MM.1S (cell line): ENCODE measurements at regions not wholly inside any gene's neighbourhood (a gene's known extent, or its start where the extent isn't known, plus 50 kb on each side); places are given as distances from the start of the nearest gene placed in this dataset.

Experiments used
- CTCF ChIP-seq: fragments of 300-600 bp; sonication (generic); IDR thresholded peaks from 2 replicates; pipeline ENCODE4 v1.5.1; 2016; ENCODE audit warnings: antibody characterized with exemption, low read length, mixed read lengths
- EZH2 ChIP-seq: fragments of 300-600 bp; sonication (generic); optimal IDR thresholded peaks from 2 replicates; pipeline ENCODE3; 2017; ENCODE audit warnings: low read depth, mild to moderate bottlenecking, antibody characterized with exemption, low read length, mixed read lengths
- EZH2phosphoT487 ChIP-seq: fragments of 300-600 bp; sonication (generic); IDR thresholded peaks from 2 replicates; pipeline ENCODE4 v1.6.1; 2018; ENCODE audit warnings: antibody characterized with exemption, low read length

GRCh38 chr20:17863577-17864292 is 104.9 kb downstream of the SNX5 start:
- TF ChIP-seq CTCF (no peak), EZH2phosphoT487 (no peak), EZH2 (no peak)
